ENCODE measurements at regions not wholly inside any gene's neighbourhood (a gene's known extent, or its start where the extent isn't known, plus 50 kb on each side); places are given as distances from the start of the nearest gene placed in this dataset.

DNA sequence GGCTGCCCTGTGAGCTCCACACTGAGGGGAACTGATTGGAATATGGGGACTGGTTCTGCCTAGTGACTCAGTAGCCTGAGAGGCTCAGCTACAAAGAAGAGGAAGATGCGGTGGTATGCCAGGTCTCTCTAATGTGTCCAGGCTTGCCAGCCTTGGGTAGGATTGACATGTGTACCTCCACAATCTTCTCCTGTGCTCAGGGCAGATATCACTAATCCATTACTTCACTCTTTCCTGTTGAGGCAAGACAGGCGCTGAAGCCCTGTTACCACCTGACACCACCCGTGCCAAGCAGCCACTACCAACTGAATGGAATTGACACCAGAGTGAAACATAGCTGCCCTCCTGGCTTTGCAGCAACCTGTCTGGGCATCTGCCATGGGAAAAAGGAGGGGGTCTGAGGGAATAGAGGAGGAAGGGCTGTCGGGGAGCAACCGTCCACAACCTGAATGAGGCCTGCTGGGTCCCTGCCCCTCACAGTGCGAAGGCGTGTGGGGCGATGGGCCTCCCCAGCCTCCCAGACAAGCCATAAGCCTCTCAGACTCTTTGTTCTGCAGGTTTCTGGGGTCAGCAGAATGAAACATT is 114.7 kb upstream of the CXCL14 start (continued):
- TF ChIP-seq ZNF274 (IDR thresholded peaks at IDR 0.05; ENCODE audit: insufficient read depth, insufficient read length) (no peak), RELA (IDR thresholded peaks at IDR 0.05; ENCODE audit: borderline replicate concordance, partially characterized antibody) (no peak), HCFC1 (IDR thresholded peaks at IDR 0.05; ENCODE audit: low read length) (no peak), IKZF1 (conservative IDR thresholded peaks at IDR 0.05) (no peak), TCF12 (IDR thresholded peaks at IDR 0.05; ENCODE audit: low read depth, low read length) (no peak), TAF1 (IDR thresholded peaks at IDR 0.05; ENCODE audit: borderline replicate concordance, low read depth, low read length) (no peak), RUNX3 (IDR thresholded peaks at IDR 0.05; ENCODE audit: low read length) (no peak), TARDBP (IDR thresholded peaks at IDR 0.05; ENCODE audit: borderline replicate concordance) (no peak), NFXL1 (IDR thresholded peaks at IDR 0.05; ENCODE audit: borderline replicate concordance) (no peak)
- TF ChIP-seq, protein P1, sequence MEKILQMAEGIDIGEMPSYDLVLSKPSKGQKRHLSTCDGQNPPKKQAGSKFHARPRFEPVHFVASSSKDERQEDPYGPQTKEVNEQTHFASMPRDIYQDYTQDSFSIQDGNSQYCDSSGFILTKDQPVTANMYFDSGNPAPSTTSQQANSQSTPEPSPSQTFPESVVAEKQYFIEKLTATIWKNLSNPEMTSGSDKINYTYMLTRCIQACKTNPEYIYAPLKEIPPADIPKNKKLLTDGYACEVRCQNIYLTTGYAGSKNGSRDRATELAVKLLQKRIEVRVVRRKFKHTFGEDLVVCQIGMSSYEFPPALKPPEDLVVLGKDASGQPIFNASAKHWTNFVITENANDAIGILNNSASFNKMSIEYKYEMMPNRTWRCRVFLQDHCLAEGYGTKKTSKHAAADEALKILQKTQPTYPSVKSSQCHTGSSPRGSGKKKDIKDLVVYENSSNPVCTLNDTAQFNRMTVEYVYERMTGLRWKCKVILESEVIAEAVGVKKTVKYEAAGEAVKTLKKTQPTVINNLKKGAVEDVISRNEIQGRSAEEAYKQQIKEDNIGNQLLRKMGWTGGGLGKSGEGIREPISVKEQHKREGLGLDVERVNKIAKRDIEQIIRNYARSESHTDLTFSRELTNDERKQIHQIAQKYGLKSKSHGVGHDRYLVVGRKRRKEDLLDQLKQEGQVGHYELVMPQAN (conservative IDR thresholded peaks at IDR 0.05), result no peak
- TF ChIP-seq, protein P2, sequence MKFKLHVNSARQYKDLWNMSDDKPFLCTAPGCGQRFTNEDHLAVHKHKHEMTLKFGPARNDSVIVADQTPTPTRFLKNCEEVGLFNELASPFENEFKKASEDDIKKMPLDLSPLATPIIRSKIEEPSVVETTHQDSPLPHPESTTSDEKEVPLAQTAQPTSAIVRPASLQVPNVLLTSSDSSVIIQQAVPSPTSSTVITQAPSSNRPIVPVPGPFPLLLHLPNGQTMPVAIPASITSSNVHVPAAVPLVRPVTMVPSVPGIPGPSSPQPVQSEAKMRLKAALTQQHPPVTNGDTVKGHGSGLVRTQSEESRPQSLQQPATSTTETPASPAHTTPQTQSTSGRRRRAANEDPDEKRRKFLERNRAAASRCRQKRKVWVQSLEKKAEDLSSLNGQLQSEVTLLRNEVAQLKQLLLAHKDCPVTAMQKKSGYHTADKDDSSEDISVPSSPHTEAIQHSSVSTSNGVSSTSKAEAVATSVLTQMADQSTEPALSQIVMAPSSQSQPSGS (IDR thresholded peaks at IDR 0.05; ENCODE audit: low read length), result no peak

DNA sequence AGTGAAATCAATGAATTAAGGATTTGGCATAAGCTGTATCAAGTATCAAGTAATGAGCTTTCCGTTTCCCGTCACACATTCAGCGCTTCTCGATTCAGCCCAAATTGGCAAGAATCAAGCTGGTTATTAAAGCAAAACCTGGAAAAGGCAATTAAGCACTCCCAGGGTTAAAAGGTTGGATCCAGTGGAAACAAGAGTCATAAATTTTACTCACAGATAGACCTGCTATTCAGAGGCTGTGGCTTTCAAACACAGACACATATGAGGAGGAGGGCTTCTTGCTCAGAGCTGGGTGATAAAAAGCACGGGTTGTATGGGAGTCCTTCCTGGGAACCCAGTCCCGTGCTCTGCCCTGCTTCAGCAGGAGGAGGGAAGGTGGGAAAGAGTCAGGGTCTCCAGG is 112.3 kb upstream of the CXCL14 start:
- no peak overlapping the region for H3K4me2 ChIP-seq (ENCODE audit: control insufficient read depth, insufficient read depth)
- ChIA-PET SMC1A (ENCODE audit: uncharacterized antibody, unreplicated experiment) (no interaction called here), POLR2A (no interaction called here), CTCF (no interaction called here), RAD21 (ENCODE audit: unreplicated experiment) (no interaction called here)
- intact Hi-C loops (cut with micrococcal nuclease; ENCODE audit: unreplicated experiment) (no loop called here), in situ Hi-C loops (cut with MboI) (no loop called here)
- no peaks in the 10 kb centered on the region; a peak in 1 of 4 replicates for H3K27me3 ChIP-seq (replicated peaks in 1 of 2; ENCODE audit: control insufficient read depth in 2 of 2, insufficient read depth in 2 of 2, low read length in 1 of 2)
- no TSS peak for BruUV-seq (replicated peaks)
- no peaks in the 10 kb centered on the region for H3K36me3 ChIP-seq (ENCODE audit: control insufficient read depth in 2 of 2, insufficient read depth in 2 of 2, low read length in 1 of 2)
- H3K27ac ChIP-seq (ENCODE audit: control insufficient read depth, insufficient read depth), result no peak overlapping the region
- H3K4me1 ChIP-seq (ENCODE audit: control insufficient read depth, insufficient read depth, low read length), result no peaks in the 10 kb centered on the region
- ATAC-seq (no peak), DNase-seq (ENCODE audit: low read depth, low spot score) (no peak), FAIRE-seq (no peak)
- no peaks in the 10 kb centered on the region for H3K79me2 ChIP-seq (ENCODE audit: control insufficient read depth, insufficient read depth, low read length)
- 34% methylated on average over 6 of the region's 6 CpGs for WGBS (ENCODE audit: insufficient coverage, insufficient replicate concordance, low lambda C conversion rate, missing lambda C conversion rate)
- H4K20me1 ChIP-seq (ENCODE audit: control insufficient read depth, insufficient read depth), result no peaks in the 10 kb centered on the region
- H2AFZ ChIP-seq (ENCODE audit: control insufficient read depth, low read depth, low read length), result no peak overlapping the region
- no peak overlapping the region for H3K4me3 ChIP-seq
- H3K9me3 ChIP-seq (replicated peaks; ENCODE audit: control insufficient read depth, insufficient read depth, low read length), result no peaks in the 10 kb centered on the region
- H3K9ac ChIP-seq (ENCODE audit: control insufficient read depth, insufficient read depth, low read length), result no peak overlapping the region
- TF ChIP-seq CHD2 (IDR thresholded peaks at IDR 0.05; ENCODE audit: borderline replicate concordance, low read depth, low read length) (no peak), KAT2A (conservative IDR thresholded peaks at IDR 0.05; ENCODE audit: control insufficient read depth, low read depth, low read length) (no peak)

Measured in GM12878 (cell line).